DOHH2 (cell line): ENCODE measurements at regions not wholly inside any gene's neighbourhood (a gene's known extent, or its start where the extent isn't known, plus 50 kb on each side); places are given as distances from the start of the nearest gene placed in this dataset.

Experiments used
- EZH2phosphoT487 ChIP-seq: fragments of 200-600 bp; sonication (generic); IDR thresholded peaks from 2 replicates; pipeline ENCODE4 v1.6.1; 2017; ENCODE audit warnings: borderline replicate concordance, mild to moderate bottlenecking, antibody characterized with exemption, low read length, moderate library complexity, mixed read lengths
- TF ChIP-seq, protein P1 (sequence below): fragments of 200-600 bp; sonication (generic); IDR thresholded peaks from one replicate; pipeline ENCODE4 v1.5.1; 2014; ENCODE audit warnings: antibody characterized with exemption, mild to moderate bottlenecking, low read depth, low read length; ENCODE audit not compliant: poor library complexity, severe bottlenecking

DNA sequence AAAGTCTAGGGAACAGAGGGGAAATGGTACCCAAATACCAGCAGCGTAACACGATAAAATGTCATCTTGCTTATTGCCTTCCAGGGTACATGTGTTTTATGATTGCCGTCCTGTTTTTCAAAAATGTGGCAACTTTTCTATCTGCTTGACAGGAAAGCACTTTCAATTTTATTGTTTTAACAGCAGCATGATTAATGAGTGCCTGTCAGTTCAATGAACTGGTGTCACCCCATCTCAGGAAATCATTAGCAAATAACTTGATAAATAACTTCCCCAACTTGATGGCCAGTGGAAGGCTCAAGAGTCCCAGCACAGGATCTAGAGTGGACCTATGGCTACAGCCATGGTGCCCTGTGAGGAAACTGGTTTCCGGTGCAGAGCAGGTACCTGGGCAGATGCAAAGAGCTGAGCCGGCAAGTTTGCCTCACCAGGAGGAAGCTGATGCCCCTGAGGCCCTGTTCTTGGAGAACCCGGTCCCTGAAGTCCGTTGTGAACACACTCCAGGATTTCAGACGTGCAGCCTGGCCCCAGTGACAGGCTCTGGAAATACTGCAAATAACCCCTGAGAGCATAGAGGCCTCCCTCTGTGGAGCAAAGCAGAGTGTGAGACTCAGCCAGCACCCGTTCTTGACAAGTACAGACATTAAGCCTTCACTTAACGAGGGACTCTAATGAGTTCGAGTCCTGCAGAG, 173.5 kb upstream of the SFSWAP start:
- TF ChIP-seq, protein P1, sequence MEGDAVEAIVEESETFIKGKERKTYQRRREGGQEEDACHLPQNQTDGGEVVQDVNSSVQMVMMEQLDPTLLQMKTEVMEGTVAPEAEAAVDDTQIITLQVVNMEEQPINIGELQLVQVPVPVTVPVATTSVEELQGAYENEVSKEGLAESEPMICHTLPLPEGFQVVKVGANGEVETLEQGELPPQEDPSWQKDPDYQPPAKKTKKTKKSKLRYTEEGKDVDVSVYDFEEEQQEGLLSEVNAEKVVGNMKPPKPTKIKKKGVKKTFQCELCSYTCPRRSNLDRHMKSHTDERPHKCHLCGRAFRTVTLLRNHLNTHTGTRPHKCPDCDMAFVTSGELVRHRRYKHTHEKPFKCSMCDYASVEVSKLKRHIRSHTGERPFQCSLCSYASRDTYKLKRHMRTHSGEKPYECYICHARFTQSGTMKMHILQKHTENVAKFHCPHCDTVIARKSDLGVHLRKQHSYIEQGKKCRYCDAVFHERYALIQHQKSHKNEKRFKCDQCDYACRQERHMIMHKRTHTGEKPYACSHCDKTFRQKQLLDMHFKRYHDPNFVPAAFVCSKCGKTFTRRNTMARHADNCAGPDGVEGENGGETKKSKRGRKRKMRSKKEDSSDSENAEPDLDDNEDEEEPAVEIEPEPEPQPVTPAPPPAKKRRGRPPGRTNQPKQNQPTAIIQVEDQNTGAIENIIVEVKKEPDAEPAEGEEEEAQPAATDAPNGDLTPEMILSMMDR: no peak
- TF ChIP-seq EZH2phosphoT487: no peak
